Activated T-helper 17 cell treated with anti-CD3 and anti-CD28 coated beads, Interleukin-2, amount 50 U/mL, for 72 hours (primary cell): ENCODE measurements at regions not wholly inside any gene's neighbourhood (a gene's known extent, or its start where the extent isn't known, plus 50 kb on each side); places are given as distances from the start of the nearest gene placed in this dataset.

ENCODE experiments used
- ATAC-seq: fragments of 150-1000 bp; cut with Tn5 transposase; replicated peaks from 2 replicates; pipeline ENCODE4 v1.10.0; 2021; ENCODE audit warnings: mild to moderate bottlenecking, moderate library complexity
- H3K27ac Mint-ChIP-seq: one replicate; pipeline ENCODE4 v1.8.0; 2022; ENCODE audit warnings: mixed read lengths
- H3K27me3 Mint-ChIP-seq: one replicate; pipeline ENCODE4 v1.8.0; 2022; ENCODE audit warnings: mixed read lengths
- H3K36me3 Mint-ChIP-seq: one replicate; pipeline ENCODE4 v1.8.0; 2022; ENCODE audit warnings: low read depth, mild to moderate bottlenecking, mixed read lengths
- H3K4me1 Mint-ChIP-seq: one replicate; pipeline ENCODE4 v1.8.0; 2022; ENCODE audit warnings: mixed read lengths
- H3K4me3 Mint-ChIP-seq: one replicate; pipeline ENCODE4 v1.8.0; 2022; ENCODE audit warnings: mild to moderate bottlenecking, mixed read lengths
- H3K9me3 Mint-ChIP-seq: one replicate; pipeline ENCODE4 v1.8.0; 2022; ENCODE audit warnings: mixed read lengths

DNA sequence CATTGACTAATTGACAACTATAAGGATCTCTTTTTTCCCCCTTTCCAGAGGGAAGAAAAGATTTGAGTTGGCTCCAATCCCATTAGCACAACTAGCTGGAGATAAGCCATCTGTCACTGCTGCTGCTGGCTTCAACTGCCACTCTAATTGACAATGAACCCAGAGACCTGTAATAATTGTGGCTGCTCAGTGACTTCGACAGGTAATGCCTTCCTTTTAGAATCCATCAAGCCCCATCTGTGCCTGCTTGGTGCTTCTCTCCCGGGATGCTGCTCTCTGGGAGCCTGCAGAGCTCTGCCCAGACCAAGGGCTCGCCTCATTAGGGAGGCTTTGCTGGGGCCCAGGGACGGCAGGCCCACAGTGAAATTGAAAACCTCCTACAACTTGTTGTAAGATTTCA, 376.7 kb upstream of the SOX11 start:
- Mint-ChIP-seq H3K27ac (no peak overlapping the region), H3K27me3 (no peaks in the 10 kb centered on the region), H3K4me3 (no peak overlapping the region), H3K9me3 (peaks cover 11% of the 10 kb centered on the region), H3K4me1 (no peaks in the 10 kb centered on the region), H3K36me3 (no peaks in the 10 kb centered on the region)
- ATAC-seq = no peak

GRCh38 chr2:5316001-5316490, 376.1 kb upstream of the SOX11 start:
- H3K4me1 Mint-ChIP-seq = no peaks in the 10 kb centered on the region
- H3K36me3 Mint-ChIP-seq = no peaks in the 10 kb centered on the region
- no peak overlapping the region for H3K4me3 Mint-ChIP-seq
- ATAC-seq = no peak
- no peak overlapping the region for H3K27ac Mint-ChIP-seq
- H3K27me3 Mint-ChIP-seq = no peaks in the 10 kb centered on the region
- H3K9me3 Mint-ChIP-seq = peaks cover 15% of the 10 kb centered on the region

- H3K27ac Mint-ChIP-seq = no peak overlapping the region
- no peaks in the 10 kb centered on the region for H3K4me1 Mint-ChIP-seq
- peaks cover 14% of the 10 kb centered on the region for H3K9me3 Mint-ChIP-seq
- no peak overlapping the region for H3K4me3 Mint-ChIP-seq
- ATAC-seq = no peak
- no peaks in the 10 kb centered on the region for H3K36me3 Mint-ChIP-seq
- H3K27me3 Mint-ChIP-seq = no peaks in the 10 kb centered on the region
Measured at GRCh38 chr2:5319493-5319892, 372.7 kb upstream of the SOX11 start.

DNA sequence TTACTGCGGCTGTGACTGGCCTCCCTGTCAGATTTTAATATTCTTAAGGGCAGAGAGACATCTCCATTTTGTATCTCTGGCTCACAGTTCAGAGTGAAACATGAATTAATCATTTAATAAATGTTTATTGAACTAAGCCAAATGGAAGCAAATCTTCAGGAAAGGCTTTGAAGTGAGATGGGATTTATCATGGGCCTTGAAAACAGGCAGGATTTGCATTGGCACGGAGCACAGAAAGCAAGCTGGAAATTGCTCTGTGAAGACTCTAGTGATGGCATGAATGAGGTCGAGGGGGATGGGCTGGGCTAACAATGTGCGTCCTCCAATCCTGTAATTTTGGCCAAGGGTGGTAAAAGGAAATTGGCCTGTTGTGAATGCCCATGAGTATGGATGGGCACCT, 369.8 kb upstream of the SOX11 start:
- no peaks in the 10 kb centered on the region for H3K36me3 Mint-ChIP-seq
- H3K4me3 Mint-ChIP-seq = no peak overlapping the region
- no peak overlapping the region for H3K27ac Mint-ChIP-seq
- no peaks in the 10 kb centered on the region for H3K27me3 Mint-ChIP-seq
- H3K9me3 Mint-ChIP-seq = peaks cover 11% of the 10 kb centered on the region
- no peaks in the 10 kb centered on the region for H3K4me1 Mint-ChIP-seq
- no peak for ATAC-seq

GRCh38 chr2:5325523-5325922, 366.7 kb upstream of the SOX11 start:
- no peaks in the 10 kb centered on the region for H3K4me1 Mint-ChIP-seq
- no peak overlapping the region for H3K4me3 Mint-ChIP-seq
- no peak for ATAC-seq
- H3K27ac Mint-ChIP-seq = no peak overlapping the region
- no peaks in the 10 kb centered on the region for H3K27me3 Mint-ChIP-seq
- peaks cover 8% of the 10 kb centered on the region for H3K9me3 Mint-ChIP-seq
- no peaks in the 10 kb centered on the region for H3K36me3 Mint-ChIP-seq

GRCh38 chr2:5328826-5329225, 363.4 kb upstream of the SOX11 start:
- Mint-ChIP-seq H3K4me1 (no peaks in the 10 kb centered on the region), H3K27me3 (no peaks in the 10 kb centered on the region)

GRCh38 chr2:5329763-5330162, 362.4 kb upstream of the SOX11 start:
- no peaks in the 10 kb centered on the region for H3K4me1 Mint-ChIP-seq
- H3K9me3 Mint-ChIP-seq = peaks cover 5% of the 10 kb centered on the region
- H3K36me3 Mint-ChIP-seq = no peaks in the 10 kb centered on the region
- no peak for ATAC-seq
- H3K27me3 Mint-ChIP-seq = no peaks in the 10 kb centered on the region
- no peak overlapping the region for H3K27ac Mint-ChIP-seq
- H3K4me3 Mint-ChIP-seq = no peak overlapping the region

More at GRCh38 chr2:5328826-5329225, 363.4 kb upstream of the SOX11 start:
- H3K27ac Mint-ChIP-seq = no peak overlapping the region
- peaks cover 3% of the 10 kb centered on the region for H3K9me3 Mint-ChIP-seq
- no peaks in the 10 kb centered on the region for H3K36me3 Mint-ChIP-seq
- no peak for ATAC-seq
- no peak overlapping the region for H3K4me3 Mint-ChIP-seq

DNA sequence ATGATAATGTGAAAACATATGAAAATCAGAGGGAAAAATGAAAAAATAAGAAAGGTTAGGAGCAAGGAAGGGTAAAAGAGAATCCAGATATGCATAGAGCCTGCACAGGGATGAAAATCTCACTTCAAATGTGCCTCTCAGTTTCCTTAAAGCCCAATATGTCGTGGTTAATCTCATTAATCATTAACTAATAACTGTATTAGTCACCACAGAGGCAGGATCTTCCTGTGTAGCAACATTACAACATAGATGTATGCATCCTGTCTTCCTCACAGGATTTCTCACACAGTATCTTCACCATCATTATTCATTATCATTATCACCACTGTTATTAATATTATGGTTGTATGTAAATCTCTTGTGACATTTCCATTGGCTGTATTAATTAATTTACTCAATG, 361.2 kb upstream of the SOX11 start:
- no peaks in the 10 kb centered on the region for H3K27me3 Mint-ChIP-seq
- peaks cover 5% of the 10 kb centered on the region for H3K9me3 Mint-ChIP-seq
- H3K4me3 Mint-ChIP-seq = no peak overlapping the region
- H3K36me3 Mint-ChIP-seq = no peaks in the 10 kb centered on the region
- H3K27ac Mint-ChIP-seq = no peak overlapping the region
- ATAC-seq = no peak
- H3K4me1 Mint-ChIP-seq = no peaks in the 10 kb centered on the region

- Mint-ChIP-seq H3K27ac (no peak overlapping the region), H3K4me3 (no peak overlapping the region), H3K36me3 (no peaks in the 10 kb centered on the region), H3K27me3 (no peaks in the 10 kb centered on the region), H3K4me1 (no peaks in the 10 kb centered on the region), H3K9me3 (peaks cover 14% of the 10 kb centered on the region)
- no peak for ATAC-seq
Measured at GRCh38 chr2:5332925-5333324, 359.3 kb upstream of the SOX11 start.

- peaks cover 14% of the 10 kb centered on the region for H3K9me3 Mint-ChIP-seq
- no peak overlapping the region for H3K27ac Mint-ChIP-seq
- H3K27me3 Mint-ChIP-seq = no peaks in the 10 kb centered on the region
- no peak overlapping the region for H3K4me3 Mint-ChIP-seq
- ATAC-seq = no peak
- no peaks in the 10 kb centered on the region for H3K4me1 Mint-ChIP-seq
- H3K36me3 Mint-ChIP-seq = no peaks in the 10 kb centered on the region
Measured at GRCh38 chr2:5339473-5339872, 352.7 kb upstream of the SOX11 start.

GRCh38 chr2:5343785-5344335, 348.3 kb upstream of the SOX11 start:
- H3K4me1 Mint-ChIP-seq = no peaks in the 10 kb centered on the region
- no peak for ATAC-seq
- H3K27ac Mint-ChIP-seq = no peak overlapping the region
- H3K9me3 Mint-ChIP-seq = peaks cover 3% of the 10 kb centered on the region
- H3K4me3 Mint-ChIP-seq = no peak overlapping the region
- H3K36me3 Mint-ChIP-seq = no peaks in the 10 kb centered on the region
- no peaks in the 10 kb centered on the region for H3K27me3 Mint-ChIP-seq

DNA sequence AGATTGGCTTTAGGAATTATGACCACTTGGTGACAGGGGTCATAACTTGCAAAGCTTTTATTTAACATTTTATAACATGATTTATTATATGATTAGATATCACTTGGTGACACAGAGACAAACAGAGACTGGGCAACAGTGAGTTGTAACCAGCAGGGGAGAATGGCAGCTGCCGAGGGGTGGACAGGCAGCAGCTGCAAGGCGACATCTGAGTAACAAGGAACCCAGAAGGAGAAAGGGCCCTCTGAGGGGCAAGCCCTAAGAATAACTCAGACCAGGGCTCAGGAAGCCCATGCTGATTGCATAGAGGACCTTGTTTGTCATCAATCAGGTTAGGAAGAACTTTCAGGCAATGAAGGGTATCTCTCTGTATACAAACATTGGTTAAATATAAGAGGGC, 339.9 kb upstream of the SOX11 start:
- H3K27me3 Mint-ChIP-seq = no peaks in the 10 kb centered on the region
- no peaks in the 10 kb centered on the region for H3K4me1 Mint-ChIP-seq
- no peak for ATAC-seq
- H3K36me3 Mint-ChIP-seq = no peaks in the 10 kb centered on the region
- H3K4me3 Mint-ChIP-seq = no peak overlapping the region
- H3K27ac Mint-ChIP-seq = no peak overlapping the region
- H3K9me3 Mint-ChIP-seq = peaks cover 3% of the 10 kb centered on the region

GRCh38 chr2:5353565-5353964, 338.6 kb upstream of the SOX11 start:
- Mint-ChIP-seq H3K27me3 (no peaks in the 10 kb centered on the region), H3K36me3 (no peaks in the 10 kb centered on the region), H3K27ac (no peak overlapping the region), H3K9me3 (peaks cover under 1% of the 10 kb centered on the region), H3K4me3 (no peak overlapping the region), H3K4me1 (no peaks in the 10 kb centered on the region)
- ATAC-seq = no peak

DNA sequence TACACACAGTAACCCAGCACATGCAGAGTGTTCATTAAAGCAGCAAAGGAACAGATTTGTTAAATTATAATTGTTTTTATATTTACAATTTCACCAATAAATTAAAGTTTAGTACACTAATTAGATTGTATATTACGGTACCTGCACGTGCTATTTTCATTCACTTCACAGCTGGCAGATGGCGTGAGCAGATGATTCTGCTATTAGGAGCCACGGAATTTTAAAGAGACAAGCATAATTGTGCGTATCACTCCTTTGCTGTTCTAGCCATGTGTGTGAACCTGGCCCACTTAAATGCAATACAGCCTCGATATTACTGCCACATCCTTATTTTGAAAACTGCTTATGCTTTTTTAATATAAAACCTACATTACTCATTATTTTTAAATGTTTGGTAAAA, 332.8 kb upstream of the SOX11 start:
- Mint-ChIP-seq H3K4me1 (no peaks in the 10 kb centered on the region), H3K9me3 (no peaks in the 10 kb centered on the region), H3K27me3 (no peaks in the 10 kb centered on the region), H3K27ac (no peak overlapping the region), H3K4me3 (no peak overlapping the region), H3K36me3 (no peaks in the 10 kb centered on the region)
- ATAC-seq = no peak

DNA sequence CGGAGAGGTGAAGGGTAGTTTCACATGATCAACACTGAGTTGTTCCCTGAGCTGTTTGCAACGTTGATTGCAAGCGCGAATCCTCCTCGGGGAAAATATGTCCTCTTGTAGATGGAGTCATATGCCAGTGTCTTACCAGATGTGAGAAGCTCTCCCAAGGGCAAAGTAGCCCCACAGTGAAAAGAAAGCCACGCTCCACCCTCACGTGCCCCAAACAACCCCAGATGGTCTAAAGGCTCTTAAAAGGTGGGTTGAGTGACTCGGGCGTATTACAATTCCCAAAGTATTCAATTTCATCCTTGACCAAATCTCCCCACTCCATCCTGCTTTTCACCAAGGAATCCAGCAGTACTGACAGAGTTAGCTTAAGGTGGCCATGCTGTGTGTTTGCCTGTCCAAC, 332.1 kb upstream of the SOX11 start:
- no peaks in the 10 kb centered on the region for H3K9me3 Mint-ChIP-seq
- no peak overlapping the region for H3K4me3 Mint-ChIP-seq
- no peak for ATAC-seq
- H3K27ac Mint-ChIP-seq = no peak overlapping the region
- H3K27me3 Mint-ChIP-seq = no peaks in the 10 kb centered on the region
- no peaks in the 10 kb centered on the region for H3K36me3 Mint-ChIP-seq
- H3K4me1 Mint-ChIP-seq = no peaks in the 10 kb centered on the region

DNA sequence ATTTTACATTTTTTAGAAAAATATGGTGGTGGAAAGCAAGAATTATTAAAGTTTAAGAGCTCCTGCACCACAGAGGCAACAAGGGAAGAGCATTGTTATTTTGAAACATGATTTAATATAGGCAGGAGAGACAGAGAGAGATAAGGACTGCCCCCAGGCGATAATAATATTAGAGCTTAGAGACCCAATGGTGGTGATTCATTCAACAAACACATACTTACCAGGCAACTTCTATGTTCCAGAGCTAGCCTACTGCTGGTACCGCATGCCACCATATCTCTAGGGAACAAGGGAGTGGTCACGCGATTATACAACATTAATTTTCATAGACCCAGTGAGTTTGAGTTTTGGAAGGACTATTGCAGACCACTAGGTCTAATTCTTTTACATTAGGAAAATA, 327.8 kb upstream of the SOX11 start:
- H3K27me3 Mint-ChIP-seq = no peaks in the 10 kb centered on the region
- no peak for ATAC-seq
- H3K36me3 Mint-ChIP-seq = no peaks in the 10 kb centered on the region
- H3K4me1 Mint-ChIP-seq = no peaks in the 10 kb centered on the region
- peaks cover 9% of the 10 kb centered on the region for H3K9me3 Mint-ChIP-seq
- no peak overlapping the region for H3K4me3 Mint-ChIP-seq
- H3K27ac Mint-ChIP-seq = no peak overlapping the region
